Left ventricle myocardium inferior (tissue), 1 donor: ENCODE measurements at regions not wholly inside any gene's neighbourhood (a gene's known extent, or its start where the extent isn't known, plus 50 kb on each side); places are given as distances from the start of the nearest gene placed in this dataset.

Experiments
- DNase-seq: peaks from one replicate; pipeline ENCODE4 v3.0.0-alpha.2; 2020
- H3K27ac ChIP-seq: fragments of 200-600 bp; replicated peaks from 2 replicates; pipeline ENCODE4 v1.8.0; 2021
- H3K27me3 ChIP-seq: fragments of 200-600 bp; 2 replicates; pipeline ENCODE4 v1.8.0; 2021; ENCODE audit warnings: low read depth
- H3K36me3 ChIP-seq: fragments of 200-600 bp; 2 replicates; pipeline ENCODE4 v1.8.0; 2021
- H3K4me1 ChIP-seq: fragments of 200-600 bp; 2 replicates; pipeline ENCODE4 v1.8.0; 2021
- H3K4me3 ChIP-seq: fragments of 200-600 bp; 2 replicates; pipeline ENCODE4 v1.8.0; 2021; ENCODE audit warnings: mild to moderate bottlenecking, moderate library complexity
- H3K9me3 ChIP-seq: fragments of 200-600 bp; replicated peaks from 2 replicates; pipeline ENCODE4 v1.8.0; 2021
- intact Hi-C: fragments of 100-400 bp; cut with micrococcal nuclease; formaldehyde crosslinking; loops from one replicate; pipeline ENCODE4 v1.11.0; 2022
- TF ChIP-seq, protein P1 (sequence below): fragments of 200-600 bp; IDR thresholded peaks from 2 replicates; pipeline ENCODE4 v1.8.0; 2021; ENCODE audit warnings: antibody characterized with exemption, mild to moderate bottlenecking, borderline replicate concordance
- donor health status: DM: no; HTN: yes; CAD: no; lungs with severe emphysema.

DNA sequence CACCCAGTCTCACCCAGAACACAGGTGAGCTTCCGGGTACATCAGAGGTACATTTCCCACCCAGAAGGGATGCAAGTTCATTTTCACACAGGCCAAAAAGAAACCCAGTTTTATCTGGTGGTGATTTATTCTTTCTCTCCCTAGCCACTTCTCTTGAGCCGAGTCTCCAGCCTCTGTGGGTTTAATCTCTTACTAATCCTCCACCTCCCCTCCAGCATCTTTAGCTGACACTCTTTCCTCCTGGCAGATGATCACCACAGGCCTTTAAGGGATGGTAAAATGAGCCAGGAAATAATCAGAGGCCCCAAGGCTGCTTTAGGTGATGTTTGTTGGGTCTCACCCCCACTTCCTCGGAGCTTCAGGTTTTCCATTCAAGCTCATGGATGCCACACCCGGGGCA lies 145.7 kb upstream of the DLX2 start:
- no peak overlapping the region for H3K4me3 ChIP-seq
- H3K4me1 ChIP-seq = peaks cover 15% of the 10 kb centered on the region
- DNase-seq = no peak
- H3K9me3 ChIP-seq = no peaks in the 10 kb centered on the region
- intact Hi-C loops = no loop called here
- H3K36me3 ChIP-seq = no peaks in the 10 kb centered on the region
- TF ChIP-seq, protein P1, sequence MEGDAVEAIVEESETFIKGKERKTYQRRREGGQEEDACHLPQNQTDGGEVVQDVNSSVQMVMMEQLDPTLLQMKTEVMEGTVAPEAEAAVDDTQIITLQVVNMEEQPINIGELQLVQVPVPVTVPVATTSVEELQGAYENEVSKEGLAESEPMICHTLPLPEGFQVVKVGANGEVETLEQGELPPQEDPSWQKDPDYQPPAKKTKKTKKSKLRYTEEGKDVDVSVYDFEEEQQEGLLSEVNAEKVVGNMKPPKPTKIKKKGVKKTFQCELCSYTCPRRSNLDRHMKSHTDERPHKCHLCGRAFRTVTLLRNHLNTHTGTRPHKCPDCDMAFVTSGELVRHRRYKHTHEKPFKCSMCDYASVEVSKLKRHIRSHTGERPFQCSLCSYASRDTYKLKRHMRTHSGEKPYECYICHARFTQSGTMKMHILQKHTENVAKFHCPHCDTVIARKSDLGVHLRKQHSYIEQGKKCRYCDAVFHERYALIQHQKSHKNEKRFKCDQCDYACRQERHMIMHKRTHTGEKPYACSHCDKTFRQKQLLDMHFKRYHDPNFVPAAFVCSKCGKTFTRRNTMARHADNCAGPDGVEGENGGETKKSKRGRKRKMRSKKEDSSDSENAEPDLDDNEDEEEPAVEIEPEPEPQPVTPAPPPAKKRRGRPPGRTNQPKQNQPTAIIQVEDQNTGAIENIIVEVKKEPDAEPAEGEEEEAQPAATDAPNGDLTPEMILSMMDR = no peak
- no peak overlapping the region for H3K27ac ChIP-seq
- no peaks in the 10 kb centered on the region for H3K27me3 ChIP-seq

DNA sequence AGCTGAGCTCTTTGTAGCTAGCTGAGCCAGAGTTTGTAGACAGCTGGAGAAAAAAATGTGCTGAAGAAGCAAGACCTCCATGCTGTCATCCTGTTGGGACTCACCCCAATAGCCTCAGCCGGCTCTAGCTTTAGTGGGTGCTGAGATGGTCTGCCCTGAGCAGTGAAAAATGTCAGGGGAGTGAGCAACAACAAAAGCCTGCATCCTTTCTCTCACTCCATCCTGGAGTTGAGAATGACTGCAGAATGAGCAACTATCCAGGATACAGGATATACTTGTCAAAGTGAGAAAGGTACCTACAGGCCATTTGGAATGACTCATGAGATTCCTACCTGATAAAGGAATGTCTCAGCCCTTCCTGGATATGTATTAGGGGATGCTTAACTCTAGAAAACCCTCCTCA lies 146.1 kb upstream of the DLX2 start:
- peaks cover 19% of the 10 kb centered on the region for H3K4me1 ChIP-seq
- no peak overlapping the region for H3K4me3 ChIP-seq
- intact Hi-C loops = no loop called here
- no peak overlapping the region for H3K27ac ChIP-seq
- H3K36me3 ChIP-seq = no peaks in the 10 kb centered on the region
- TF ChIP-seq, protein P1 = no peak
- no peaks in the 10 kb centered on the region for H3K27me3 ChIP-seq
- no peaks in the 10 kb centered on the region for H3K9me3 ChIP-seq
- no peak for DNase-seq

DNA sequence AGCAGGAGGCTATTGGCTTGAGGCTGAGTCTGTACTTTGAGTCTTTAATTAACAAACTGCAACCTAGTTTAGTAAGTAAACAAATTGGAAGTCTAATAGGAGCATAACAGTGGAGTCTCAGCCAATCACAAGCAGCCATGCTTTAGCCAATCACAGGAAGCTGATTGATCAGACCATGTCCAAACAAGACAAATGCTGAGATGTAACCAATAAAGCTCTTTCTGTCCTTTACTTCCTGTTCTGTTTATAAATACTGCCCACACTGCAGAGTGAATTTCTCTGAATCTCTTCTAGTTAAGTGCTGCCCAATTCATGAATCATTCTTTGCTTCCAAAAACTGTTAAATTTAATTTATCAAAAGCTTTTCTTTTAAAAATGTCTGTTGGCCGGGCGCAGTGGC lies 146.6 kb upstream of the DLX2 start:
- no peak for DNase-seq
- H3K36me3 ChIP-seq = no peaks in the 10 kb centered on the region
- peaks cover 21% of the 10 kb centered on the region for H3K4me1 ChIP-seq
- TF ChIP-seq, protein P1 = no peak
- intact Hi-C loops = no loop called here
- no peak overlapping the region for H3K4me3 ChIP-seq
- H3K27ac ChIP-seq = no peak overlapping the region
- no peaks in the 10 kb centered on the region for H3K9me3 ChIP-seq
- H3K27me3 ChIP-seq = no peaks in the 10 kb centered on the region

DNA sequence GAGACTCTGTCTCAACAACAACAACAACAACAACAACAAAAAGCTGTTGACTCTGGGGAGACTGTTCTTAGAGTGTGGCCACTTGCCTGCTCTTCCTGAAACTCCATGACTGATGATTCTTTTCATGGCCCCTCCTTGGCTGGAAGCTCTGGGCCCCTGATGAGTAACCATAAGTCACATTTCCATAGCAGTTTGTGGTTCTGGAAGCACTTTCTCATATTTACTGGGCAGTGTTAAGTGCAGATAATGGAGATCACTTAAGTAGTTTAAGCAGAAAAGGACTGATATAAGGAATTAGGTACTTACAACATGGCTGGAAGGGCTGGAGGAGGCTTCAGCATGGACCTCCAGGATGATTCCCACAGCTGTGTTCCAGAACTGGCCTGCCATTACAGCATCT lies 147.3 kb upstream of the DLX2 start:
- no peaks in the 10 kb centered on the region for H3K9me3 ChIP-seq
- H3K4me1 ChIP-seq = peaks cover 21% of the 10 kb centered on the region
- H3K36me3 ChIP-seq = no peaks in the 10 kb centered on the region
- no peak for DNase-seq
- no peak overlapping the region for H3K4me3 ChIP-seq
- H3K27me3 ChIP-seq = no peaks in the 10 kb centered on the region
- no peak overlapping the region for H3K27ac ChIP-seq
- TF ChIP-seq, protein P1 = no peak
- intact Hi-C loops = no loop called here

DNA sequence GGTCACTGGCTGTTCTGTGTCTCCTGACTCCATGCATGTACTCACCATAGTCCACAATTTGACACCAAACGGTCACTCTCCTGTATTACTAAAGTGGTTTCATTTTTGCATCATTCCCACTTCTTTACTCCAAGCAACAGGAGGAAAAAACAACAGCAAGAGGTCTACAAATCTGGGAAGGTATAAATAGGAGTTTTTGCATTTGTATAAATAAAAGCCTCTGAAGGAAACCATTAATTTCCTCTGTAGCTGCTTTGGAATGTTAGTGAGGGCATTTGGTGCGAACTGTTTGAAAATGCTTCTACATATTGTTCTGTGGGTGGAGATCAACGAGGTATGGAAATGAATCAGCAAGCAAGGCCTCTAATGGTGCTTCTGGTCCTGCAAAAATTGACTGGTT lies 148.5 kb upstream of the DLX2 start:
- Histone ChIP-seq H3K4me3 (no peak overlapping the region), H3K9me3 (no peaks in the 10 kb centered on the region), H3K27me3 (no peaks in the 10 kb centered on the region), H3K4me1 (peaks cover 21% of the 10 kb centered on the region), H3K27ac (peak overlapping the region; percentile 80), H3K36me3 (no peaks in the 10 kb centered on the region)
- no peak for DNase-seq
- intact Hi-C loops = no loop called here
- TF ChIP-seq, protein P1 = no peak

DNA sequence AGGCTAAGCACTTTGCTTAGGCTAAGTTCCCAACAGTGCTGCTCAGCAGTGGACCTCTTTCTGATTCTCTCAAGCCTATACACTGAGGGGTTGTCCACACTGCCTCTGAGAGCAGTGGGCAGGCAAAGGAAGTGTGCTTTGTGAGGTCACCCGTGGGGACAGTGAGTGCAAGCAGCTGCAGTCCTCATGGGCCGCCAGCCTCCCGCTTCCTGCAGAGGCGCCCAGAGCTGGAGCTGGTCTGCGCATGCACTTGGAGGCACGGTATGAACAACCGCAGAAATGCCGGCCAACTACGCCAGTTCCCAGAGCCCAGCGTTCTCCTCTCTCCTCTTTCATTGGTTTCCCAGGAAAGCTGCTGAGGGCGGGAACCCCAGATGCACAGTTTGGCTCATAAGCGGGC lies 149.5 kb upstream of the DLX2 start:
- Histone ChIP-seq H3K36me3 (no peaks in the 10 kb centered on the region), H3K4me1 (peaks cover 21% of the 10 kb centered on the region), H3K4me3 (peak overlapping the region; percentile 32), H3K27me3 (no peaks in the 10 kb centered on the region), H3K9me3 (no peaks in the 10 kb centered on the region), H3K27ac (peak overlapping the region; percentile 80)
- peak; percentile 71 for DNase-seq
- TF ChIP-seq, protein P1 = peak; percentile 11
- intact Hi-C loops = no loop called here
